HK-2 (cell line): ENCODE measurements at regions not wholly inside any gene's neighbourhood (a gene's known extent, or its start where the extent isn't known, plus 50 kb on each side); places are given as distances from the start of the nearest gene placed in this dataset.
"Not testable (repeated sequence)": the region's sequence is repeated elsewhere in the genome, so short reads cannot be mapped to it uniquely, and the experiment has no call there.

ENCODE experiments used
- DNase-seq: peaks from one replicate; pipeline ENCODE4 v3.0.0-alpha.2; 2018; ENCODE audit not compliant: unreplicated experiment

DNA sequence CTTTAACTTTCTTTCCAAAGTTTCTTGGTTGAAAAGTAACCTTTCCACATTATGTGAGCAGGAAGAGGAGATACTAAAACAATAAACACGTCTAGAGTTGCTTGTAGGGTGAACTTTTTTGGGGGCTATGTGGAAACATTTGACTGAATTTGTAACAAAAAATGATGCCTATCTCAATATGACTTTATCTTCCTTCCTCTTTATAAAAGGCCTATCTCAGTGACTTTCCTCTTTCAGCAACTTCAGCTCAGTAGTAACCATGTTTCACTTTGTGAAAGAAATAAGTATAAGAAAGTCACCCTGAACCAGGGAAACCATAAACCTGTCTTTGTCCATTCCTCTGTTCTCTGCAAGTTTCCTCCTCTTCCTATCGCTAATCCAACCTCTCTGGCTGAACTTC is 124.7 kb upstream of the TMEM164 start:
- DNase-seq: no peak

DNA sequence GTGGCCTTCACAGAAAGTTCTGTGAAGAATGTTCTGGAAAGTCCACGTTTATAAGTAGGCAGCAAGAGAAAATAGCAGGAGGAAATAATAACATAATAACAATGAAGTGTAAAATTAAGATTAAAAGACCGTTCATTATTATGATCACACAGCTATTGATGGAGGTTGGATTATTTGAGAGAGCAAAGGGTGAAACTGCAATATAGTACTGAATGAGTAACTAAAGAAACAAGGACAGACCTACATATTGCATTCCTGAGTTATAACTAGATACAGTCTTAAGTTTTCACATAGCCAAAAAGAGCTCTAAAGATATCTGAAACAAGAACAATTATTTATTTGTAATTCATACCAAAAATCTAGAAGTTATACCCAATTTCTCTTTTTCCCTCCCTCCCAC is 122.9 kb upstream of the TMEM164 start:
- DNase-seq: no peak

GRCh38 chrX:109880629-109881028 is 122.3 kb upstream of the TMEM164 start:
- no peak for DNase-seq

DNA sequence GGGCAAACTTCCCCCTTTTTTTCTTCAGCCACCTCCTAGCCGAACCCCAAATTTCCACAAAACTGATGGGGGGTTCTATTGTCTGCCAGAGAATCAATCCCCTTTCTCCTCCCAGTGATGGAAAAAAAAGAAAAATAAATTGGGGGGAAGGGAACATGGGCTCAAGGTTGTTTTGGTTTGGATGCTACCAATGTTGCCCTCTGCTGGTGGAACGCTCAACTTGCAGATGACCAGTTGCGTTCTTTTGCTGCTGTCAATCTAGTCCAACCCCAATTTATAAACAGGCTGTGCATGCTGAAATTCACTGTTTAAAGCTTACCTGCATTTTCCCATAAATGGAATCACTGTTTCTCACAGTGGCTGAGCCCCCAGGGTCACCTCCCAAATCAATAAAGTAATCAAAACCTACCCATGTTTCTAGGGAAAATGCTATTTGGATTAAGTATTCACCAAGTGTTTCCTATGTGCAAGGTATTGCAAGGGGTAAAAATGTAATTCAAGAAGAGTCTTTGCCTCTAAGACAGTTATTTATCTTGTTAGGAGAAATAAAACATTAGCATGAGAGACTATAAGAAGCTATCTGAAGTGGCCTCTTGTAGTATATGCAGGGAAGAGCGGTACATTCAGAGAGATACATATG is 116.7 kb upstream of the TMEM164 start:
- DNase-seq: peak; percentile 26

- no peak for DNase-seq
These were observed 113.5 kb upstream of the TMEM164 start for GRCh38 chrX:109889289-109890006.

DNA sequence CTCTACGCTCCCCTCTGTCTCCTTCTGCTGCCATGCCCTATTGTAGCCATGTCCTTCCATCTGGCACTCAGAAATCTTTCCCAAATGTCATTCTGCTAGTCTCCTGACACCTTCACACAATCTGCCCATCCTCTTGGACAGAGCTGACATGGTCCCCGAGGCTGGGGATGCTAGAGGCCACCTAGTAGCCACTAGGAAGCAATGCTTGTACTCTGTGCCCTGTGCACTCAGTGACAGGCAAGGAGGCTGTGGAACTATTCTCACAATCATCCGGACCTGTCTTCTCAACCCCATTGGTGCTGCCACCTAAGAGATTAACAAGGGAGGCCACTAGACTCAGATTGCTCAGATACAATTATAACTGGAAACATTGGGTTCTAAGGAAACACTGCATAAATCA is 112.6 kb upstream of the TMEM164 start:
- DNase-seq: no peak

DNA sequence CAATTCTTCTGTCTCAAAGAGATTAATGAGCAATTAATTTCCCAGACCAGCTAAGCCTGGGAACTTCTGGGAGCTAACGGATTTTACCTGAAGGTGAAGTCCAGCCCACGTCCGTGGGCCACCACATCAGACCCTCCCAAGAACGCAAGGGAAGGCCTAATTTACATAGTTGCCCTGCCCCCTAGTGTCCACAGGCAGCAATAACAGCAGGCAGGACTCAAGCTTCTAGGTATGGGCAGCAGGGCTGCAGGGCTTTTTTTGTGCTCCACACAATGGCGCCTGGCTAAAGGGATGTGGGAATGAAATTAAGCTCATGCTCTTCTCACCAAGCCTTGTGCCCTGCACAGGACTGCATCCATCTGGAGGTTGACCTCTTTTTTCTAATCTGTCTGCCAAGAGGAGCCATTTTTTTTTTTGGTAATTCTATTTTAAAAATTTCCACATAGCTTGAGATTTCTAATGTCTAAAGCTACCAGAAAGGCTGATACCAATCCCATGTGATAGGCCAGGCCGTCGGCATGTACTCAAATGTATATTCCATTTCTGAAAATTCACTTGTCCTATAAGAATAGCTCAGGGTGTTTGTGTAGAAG is 111.9 kb upstream of the TMEM164 start:
- peak; percentile 52 for DNase-seq

- DNase-seq: not testable (repeated sequence)
These were observed 106.9 kb upstream of the TMEM164 start for GRCh38 chrX:109896024-109896423.

DNA sequence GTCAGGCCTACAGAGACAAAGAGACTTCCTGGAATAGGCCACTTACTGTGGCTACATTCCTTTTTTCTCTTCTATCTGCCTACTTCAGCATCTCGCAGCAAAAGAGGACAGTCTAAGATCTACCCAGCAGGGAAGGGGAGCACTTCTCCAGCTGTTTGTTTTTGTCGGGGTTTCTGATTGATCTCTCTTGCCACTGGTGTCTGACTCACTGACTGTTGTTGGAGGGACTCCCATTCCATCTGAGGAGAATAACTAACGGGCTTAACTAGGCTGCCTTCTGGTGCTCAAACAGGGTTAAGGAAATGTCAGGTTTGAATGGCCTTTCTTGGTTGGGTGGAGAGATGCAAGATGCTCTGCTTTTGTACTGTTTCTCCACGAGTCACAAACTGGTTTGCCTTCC is 100.2 kb upstream of the TMEM164 start:
- no peak for DNase-seq

DNA sequence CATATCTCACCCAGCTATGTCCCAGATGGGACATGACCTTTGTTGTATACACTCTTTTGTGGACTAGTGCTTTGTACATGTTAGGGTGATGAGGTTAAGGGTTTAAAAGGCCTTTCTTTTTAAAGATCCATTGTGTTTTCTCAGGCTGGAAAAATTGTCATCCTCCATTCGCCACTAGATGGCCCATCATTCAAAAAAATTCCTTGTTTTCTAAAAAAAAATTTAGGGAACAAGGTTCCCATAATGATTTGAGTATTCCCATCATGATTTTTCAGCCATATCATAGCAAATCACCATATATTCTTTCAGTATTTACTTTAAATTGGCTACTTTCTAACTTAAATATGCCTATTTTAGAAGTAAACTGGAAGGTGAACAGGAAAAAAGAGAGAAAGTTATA is 91.9 kb upstream of the TMEM164 start:
- DNase-seq: no peak

GRCh38 chrX:109912993-109913392 is 89.9 kb upstream of the TMEM164 start:
- DNase-seq: not testable (repeated sequence)

DNA sequence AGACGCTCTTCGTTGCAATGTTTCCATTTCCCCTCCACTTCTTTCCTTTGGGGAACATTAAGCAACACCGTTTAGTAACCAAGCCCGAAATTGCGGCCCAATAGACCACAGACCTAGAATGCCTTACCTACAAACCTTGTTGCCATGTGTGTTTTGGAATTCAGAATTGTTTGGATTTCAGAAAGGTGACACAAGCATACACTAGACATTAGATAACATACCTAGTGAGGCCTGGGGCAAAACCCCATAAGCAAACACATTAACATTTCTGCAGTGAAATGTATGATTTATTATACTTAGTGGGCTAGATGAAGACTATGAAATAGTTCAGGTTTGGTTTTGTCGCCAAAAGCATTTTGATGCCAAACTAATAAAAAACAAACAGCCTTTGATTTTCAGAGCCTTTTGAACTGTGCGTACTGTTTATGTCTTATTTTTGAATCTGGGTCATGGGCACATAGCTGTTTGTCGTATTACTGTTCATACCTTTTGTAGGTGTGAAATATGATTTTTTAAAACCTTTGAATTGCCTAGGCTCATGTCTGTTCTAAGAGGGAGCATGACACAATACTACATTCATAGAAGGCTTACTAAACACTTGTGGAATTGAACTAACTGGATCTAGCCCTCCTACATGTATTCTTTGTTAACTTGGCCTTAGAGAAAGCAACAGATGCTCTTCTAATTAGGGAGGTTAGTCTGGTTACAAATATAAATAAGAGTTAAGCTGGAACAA is 88.6 kb upstream of the TMEM164 start:
- no peak for DNase-seq

GRCh38 chrX:109918753-109919152 is 84.2 kb upstream of the TMEM164 start:
- no peak for DNase-seq

DNA sequence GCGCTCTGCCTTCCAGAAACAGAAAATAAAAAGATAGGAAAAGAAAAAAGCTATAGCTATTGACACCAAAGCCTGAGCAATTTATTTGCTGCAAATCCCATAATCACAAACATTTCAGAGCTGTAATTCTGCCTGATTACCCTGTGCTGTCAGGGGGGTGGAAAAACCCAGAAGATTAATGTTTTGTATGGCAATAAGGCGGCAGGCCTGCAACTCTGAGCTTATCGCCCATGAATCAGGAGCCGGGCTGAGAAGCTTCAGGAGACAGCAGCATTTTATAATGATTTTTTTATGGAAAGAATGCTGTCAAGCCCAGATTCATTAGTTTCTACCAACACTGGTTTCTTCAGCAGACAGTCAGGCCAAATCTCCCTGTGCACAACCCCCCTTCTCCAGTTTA is 82.6 kb upstream of the TMEM164 start:
- DNase-seq: no peak

DNA sequence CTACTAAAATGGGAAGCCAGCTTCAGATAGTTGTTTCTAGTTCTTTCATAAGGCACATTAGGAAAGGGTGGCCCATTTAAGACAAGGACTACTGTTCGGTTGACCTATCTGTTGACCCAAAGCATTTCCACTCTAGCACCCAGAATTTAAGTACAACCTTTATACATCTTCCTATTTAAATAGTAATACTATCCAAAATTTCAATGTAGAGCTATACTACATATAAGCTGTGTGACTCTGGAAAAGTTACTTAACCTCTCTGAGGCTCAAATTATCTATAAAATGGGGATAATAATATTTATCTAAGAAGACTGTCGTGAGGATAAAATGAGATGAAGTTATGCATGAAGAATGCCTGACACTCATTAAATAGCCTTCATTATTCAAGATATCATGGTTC is 82.0 kb upstream of the TMEM164 start:
- DNase-seq: no peak

DNA sequence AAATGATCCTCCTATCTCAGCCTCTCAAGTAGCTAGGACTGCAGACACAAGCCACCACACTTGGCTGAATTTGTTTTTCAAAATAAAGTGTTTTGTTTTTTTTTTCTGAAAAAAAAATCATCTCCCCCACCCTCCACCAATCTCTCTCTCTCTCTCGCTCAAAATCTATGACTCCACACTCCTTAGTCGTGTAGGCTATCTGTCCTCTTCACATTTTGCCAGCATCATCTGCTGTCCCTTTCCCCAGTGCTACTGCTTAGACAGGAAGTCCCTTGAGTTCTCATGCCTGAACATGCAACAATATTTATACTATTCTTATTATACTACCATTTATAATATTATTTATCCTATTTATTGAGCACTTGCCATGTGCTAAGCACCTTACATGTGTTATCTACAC is 80.7 kb upstream of the TMEM164 start:
- DNase-seq: no peak

- not testable (repeated sequence) for DNase-seq
These were observed 77.9 kb upstream of the TMEM164 start for GRCh38 chrX:109925003-109925402.

DNA sequence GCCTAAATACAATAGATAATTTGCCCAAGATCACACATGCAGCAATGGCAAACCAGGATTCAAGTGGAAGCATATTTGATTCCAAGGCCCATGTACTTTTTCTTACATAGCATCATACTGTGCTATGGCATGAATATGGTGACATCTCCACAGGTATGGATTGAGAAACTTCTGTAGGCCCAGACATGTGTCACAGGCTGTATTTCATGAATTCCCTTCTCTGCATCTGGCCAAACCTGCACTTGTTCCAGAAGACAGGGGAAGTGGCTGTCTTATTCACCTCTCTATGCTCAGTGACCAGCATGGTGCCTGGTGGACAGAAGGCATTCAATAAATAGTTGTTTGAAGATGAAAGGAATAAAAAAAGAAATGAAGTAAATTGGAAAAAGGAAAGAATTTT is 77.3 kb upstream of the TMEM164 start:
- DNase-seq: no peak

DNA sequence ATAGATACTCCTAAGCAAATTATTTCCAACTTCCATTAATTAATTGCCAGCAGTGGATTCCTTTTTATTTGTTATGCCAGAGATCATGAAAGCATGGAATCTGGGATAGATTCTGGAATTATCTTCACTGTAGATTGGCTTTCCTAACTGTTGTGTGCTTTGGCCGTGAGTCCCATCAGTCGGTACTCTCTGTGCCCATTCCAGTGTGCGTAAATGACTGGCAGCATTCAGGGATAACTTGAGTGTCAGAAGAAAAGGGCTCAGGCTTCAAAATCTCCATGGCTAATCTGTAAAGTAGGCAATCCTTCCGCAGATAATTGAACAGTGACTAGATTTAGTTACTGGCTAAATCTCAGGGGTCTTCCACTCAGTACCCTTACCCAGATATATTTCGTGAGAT is 76.8 kb upstream of the TMEM164 start:
- no peak for DNase-seq

DNA sequence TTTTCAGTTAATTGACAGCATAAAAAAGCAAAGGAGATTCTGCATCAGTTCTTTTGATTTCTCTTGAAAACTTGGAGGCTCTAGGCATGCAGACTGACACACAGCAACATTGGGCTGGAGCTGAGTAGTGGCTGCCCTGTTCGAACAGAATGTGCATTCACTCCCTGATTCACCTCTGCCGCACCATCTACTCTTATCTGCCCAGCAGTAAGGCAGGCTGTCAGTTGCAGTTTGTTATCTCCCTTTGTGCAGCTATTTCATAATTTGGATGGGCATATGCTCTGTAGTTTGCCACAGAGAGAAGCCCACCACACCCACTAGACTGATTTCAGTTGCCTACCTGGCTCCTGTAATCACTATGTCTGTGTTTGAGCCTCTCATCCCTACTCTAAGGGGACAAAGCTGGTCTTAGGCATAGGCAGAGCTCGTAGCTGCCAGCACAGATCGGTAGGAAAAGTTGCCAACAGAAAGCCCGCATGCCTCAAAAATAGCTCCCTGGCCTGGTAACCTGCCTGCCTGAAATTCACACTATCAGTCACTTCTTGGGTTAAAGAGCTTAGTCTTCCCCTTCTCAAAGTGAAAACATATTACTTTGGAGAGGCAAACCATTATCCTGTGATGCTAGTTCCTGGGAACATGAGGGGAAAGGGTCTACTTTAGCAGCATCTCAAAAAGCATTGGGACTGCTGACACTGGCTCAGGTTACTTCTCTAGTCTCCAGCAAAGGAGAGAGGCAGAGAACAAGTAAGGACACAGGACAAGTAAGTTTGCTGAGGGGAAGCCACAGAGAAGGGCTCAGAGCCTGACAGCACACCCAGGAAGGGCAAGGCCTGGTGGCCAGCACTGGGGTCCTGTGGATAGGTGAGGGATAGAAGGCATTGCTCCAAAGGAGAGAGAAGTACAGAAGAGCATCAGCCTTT is 75.9 kb upstream of the TMEM164 start:
- no peak for DNase-seq

DNA sequence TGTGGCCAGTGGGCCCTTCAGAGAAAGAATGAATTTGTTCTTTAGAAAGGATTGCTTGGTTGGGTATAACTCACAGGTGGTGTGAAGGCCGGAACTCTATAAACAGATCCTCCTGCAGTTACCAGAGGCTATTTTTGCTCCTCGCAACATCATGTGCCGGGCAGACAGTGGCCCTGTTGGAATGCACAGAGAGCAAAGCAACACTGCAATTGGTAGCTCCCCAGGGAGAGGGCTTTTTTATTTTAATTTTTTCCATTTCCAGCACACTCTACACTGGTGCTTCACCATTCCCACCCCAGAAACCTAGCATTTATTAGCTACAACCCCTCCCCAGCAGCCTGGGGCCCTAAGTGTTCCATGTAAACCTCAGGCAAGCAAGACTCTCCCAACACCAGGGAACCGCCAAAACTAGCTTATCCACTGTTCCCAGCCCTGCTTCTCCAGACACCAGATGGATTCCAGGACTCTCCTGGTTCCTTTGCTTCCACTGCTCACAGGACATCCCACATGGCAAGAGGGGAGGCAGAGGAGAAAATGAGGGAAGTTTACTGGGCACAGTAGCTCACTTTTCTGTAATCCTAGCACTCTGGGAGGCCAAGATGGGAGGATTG is 75.1 kb upstream of the TMEM164 start:
- DNase-seq: no peak
